ENCODE measurements at regions not wholly inside any gene's neighbourhood (a gene's known extent, or its start where the extent isn't known, plus 50 kb on each side); places are given as distances from the start of the nearest gene placed in this dataset.

GRCh38 chr6:67667637-67668422, 967.3 kb upstream of the ADGRB3 start:
- TF ChIP-seq CTCF (IDR thresholded peaks at IDR 0.05; ENCODE audit: low read length) = no peak
- TF ChIP-seq EZH2phosphoT487 (IDR thresholded peaks at IDR 0.05; ENCODE audit: low read length) = no peak
- no peak for TF ChIP-seq EZH2 (optimal IDR thresholded peaks at IDR 0.05; ENCODE audit: low read depth, low read length)
